ENCODE measurements at regions not wholly inside any gene's neighbourhood (a gene's known extent, or its start where the extent isn't known, plus 50 kb on each side); places are given as distances from the start of the nearest gene placed in this dataset.

- Histone ChIP-seq H3K4me3 (ENCODE audit: insufficient read depth, low read length) (no peak overlapping the region), H2AFZ (ENCODE audit: low read length) (no peak overlapping the region), H3K9me3 (ENCODE audit: low read depth, low read length) (peaks cover 3% of the 10 kb centered on the region), H3K4me1 (ENCODE audit: insufficient read depth, low read length) (no peaks in the 10 kb centered on the region), H3K36me3 (ENCODE audit: insufficient read depth, low read length) (no peaks in the 10 kb centered on the region), H3K27me3 (ENCODE audit: insufficient read depth, low read length) (peaks cover 7% of the 10 kb centered on the region), H4K20me1 (ENCODE audit: insufficient read depth, low read length) (no peaks in the 10 kb centered on the region), H3K4me2 (ENCODE audit: insufficient read depth, low read length) (no peak overlapping the region), H3K79me2 (ENCODE audit: insufficient read depth, low read length) (no peaks in the 10 kb centered on the region), H3K27ac (ENCODE audit: low read depth, low read length) (no peak overlapping the region)
- no peak for DNase-seq (ENCODE audit: insufficient read length, low spot score, missing footprints)
- TF ChIP-seq, protein P1, sequence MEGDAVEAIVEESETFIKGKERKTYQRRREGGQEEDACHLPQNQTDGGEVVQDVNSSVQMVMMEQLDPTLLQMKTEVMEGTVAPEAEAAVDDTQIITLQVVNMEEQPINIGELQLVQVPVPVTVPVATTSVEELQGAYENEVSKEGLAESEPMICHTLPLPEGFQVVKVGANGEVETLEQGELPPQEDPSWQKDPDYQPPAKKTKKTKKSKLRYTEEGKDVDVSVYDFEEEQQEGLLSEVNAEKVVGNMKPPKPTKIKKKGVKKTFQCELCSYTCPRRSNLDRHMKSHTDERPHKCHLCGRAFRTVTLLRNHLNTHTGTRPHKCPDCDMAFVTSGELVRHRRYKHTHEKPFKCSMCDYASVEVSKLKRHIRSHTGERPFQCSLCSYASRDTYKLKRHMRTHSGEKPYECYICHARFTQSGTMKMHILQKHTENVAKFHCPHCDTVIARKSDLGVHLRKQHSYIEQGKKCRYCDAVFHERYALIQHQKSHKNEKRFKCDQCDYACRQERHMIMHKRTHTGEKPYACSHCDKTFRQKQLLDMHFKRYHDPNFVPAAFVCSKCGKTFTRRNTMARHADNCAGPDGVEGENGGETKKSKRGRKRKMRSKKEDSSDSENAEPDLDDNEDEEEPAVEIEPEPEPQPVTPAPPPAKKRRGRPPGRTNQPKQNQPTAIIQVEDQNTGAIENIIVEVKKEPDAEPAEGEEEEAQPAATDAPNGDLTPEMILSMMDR (IDR thresholded peaks at IDR 0.05; ENCODE audit: extremely low read depth, low read depth, low read length) = no peak
Observed at GRCh38 chr17:5950878-5951277, 119.3 kb upstream of the WSCD1 start.

- H3K9me3 ChIP-seq (ENCODE audit: low read depth, low read length) = peaks cover 3% of the 10 kb centered on the region
Observed at GRCh38 chr17:5951912-5952311, 118.3 kb upstream of the WSCD1 start.

DNA sequence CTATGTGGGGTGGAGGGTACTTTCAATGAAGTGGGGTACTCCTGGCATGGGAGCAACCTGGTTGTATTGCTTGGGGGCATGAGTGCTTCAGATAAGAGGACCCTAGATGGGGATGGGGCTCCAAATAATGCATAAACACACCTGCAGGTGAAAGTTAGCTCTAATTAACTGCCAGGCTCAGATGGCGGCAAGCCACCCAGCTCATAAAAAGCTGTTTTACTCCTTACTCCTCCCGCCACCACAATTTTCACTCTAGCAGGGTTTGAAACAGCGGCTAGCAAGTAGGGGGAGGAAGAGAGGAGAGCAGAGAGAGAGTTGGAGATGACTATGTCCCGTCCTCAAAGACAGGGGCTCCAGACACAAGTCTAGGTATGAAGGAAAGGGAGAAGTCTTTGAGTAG, 117.7 kb upstream of the WSCD1 start:
- TF ChIP-seq, protein P1 (IDR thresholded peaks at IDR 0.05; ENCODE audit: extremely low read depth, low read depth, low read length) = no peak
- peaks cover 3% of the 10 kb centered on the region for H3K9me3 ChIP-seq (ENCODE audit: low read depth, low read length)
- H3K27ac ChIP-seq (ENCODE audit: low read depth, low read length) = no peak overlapping the region
- H4K20me1 ChIP-seq (ENCODE audit: insufficient read depth, low read length) = no peaks in the 10 kb centered on the region
- no peak overlapping the region for H3K4me3 ChIP-seq (ENCODE audit: insufficient read depth, low read length)
- peaks cover 7% of the 10 kb centered on the region for H3K27me3 ChIP-seq (ENCODE audit: insufficient read depth, low read length)
- no peak overlapping the region for H3K4me2 ChIP-seq (ENCODE audit: insufficient read depth, low read length)
- no peaks in the 10 kb centered on the region for H3K4me1 ChIP-seq (ENCODE audit: insufficient read depth, low read length)
- no peaks in the 10 kb centered on the region for H3K79me2 ChIP-seq (ENCODE audit: insufficient read depth, low read length)
- H2AFZ ChIP-seq (ENCODE audit: low read length) = no peak overlapping the region
- no peak for DNase-seq (ENCODE audit: insufficient read length, low spot score, missing footprints)
- H3K36me3 ChIP-seq (ENCODE audit: insufficient read depth, low read length) = no peaks in the 10 kb centered on the region

More at GRCh38 chr17:5951912-5952311, 118.3 kb upstream of the WSCD1 start:
- Histone ChIP-seq H3K4me2 (ENCODE audit: insufficient read depth, low read length) (no peak overlapping the region), H4K20me1 (ENCODE audit: insufficient read depth, low read length) (no peaks in the 10 kb centered on the region), H3K4me3 (ENCODE audit: insufficient read depth, low read length) (no peak overlapping the region), H3K36me3 (ENCODE audit: insufficient read depth, low read length) (no peaks in the 10 kb centered on the region), H3K79me2 (ENCODE audit: insufficient read depth, low read length) (no peaks in the 10 kb centered on the region), H3K27ac (ENCODE audit: low read depth, low read length) (no peak overlapping the region), H3K4me1 (ENCODE audit: insufficient read depth, low read length) (no peaks in the 10 kb centered on the region), H2AFZ (ENCODE audit: low read length) (no peak overlapping the region), H3K27me3 (ENCODE audit: insufficient read depth, low read length) (peaks cover 7% of the 10 kb centered on the region)
- TF ChIP-seq, protein P1 (IDR thresholded peaks at IDR 0.05; ENCODE audit: extremely low read depth, low read depth, low read length) = no peak
- DNase-seq (ENCODE audit: insufficient read length, low spot score, missing footprints) = no peak

DNA sequence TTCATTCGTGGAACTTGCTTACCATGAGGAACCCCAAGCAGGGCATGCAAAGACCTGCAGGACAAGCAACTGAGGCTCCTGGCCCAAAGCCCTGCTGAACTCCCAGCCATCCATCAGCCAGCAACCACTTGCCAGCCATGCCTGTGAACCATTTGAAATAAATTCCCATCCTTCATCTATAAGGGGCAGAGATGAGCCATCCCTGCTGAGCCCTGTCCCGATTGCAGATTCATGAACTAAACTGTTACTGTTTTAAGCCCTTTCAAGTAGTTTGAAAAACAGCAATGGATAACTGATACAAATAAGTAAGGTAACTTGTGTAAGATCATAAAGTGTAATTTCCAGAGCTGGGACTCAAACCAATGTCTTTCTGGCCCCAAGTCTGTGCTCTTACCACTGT, 114.4 kb upstream of the WSCD1 start:
- no peaks in the 10 kb centered on the region for H3K36me3 ChIP-seq (ENCODE audit: insufficient read depth, low read length)
- no peak overlapping the region for H2AFZ ChIP-seq (ENCODE audit: low read length)
- no peak overlapping the region for H3K4me3 ChIP-seq (ENCODE audit: insufficient read depth, low read length)
- TF ChIP-seq, protein P1 (IDR thresholded peaks at IDR 0.05; ENCODE audit: extremely low read depth, low read depth, low read length) = no peak
- H3K4me1 ChIP-seq (ENCODE audit: insufficient read depth, low read length) = no peaks in the 10 kb centered on the region
- no peak for DNase-seq (ENCODE audit: insufficient read length, low spot score, missing footprints)
- peaks cover 3% of the 10 kb centered on the region for H3K27me3 ChIP-seq (ENCODE audit: insufficient read depth, low read length)
- H3K9me3 ChIP-seq (ENCODE audit: low read depth, low read length) = peaks cover 3% of the 10 kb centered on the region
- H3K4me2 ChIP-seq (ENCODE audit: insufficient read depth, low read length) = no peak overlapping the region
- H4K20me1 ChIP-seq (ENCODE audit: insufficient read depth, low read length) = no peaks in the 10 kb centered on the region
- H3K79me2 ChIP-seq (ENCODE audit: insufficient read depth, low read length) = no peaks in the 10 kb centered on the region
- H3K27ac ChIP-seq (ENCODE audit: low read depth, low read length) = no peak overlapping the region

Data from osteoblast (primary cell).